Panc1 (cell line): ENCODE measurements at regions not wholly inside any gene's neighbourhood (a gene's known extent, or its start where the extent isn't known, plus 50 kb on each side); places are given as distances from the start of the nearest gene placed in this dataset.

Experiments
- POLR2AphosphoS5 ChIP-seq: IDR thresholded peaks from 2 replicates; pipeline ENCODE4 v1.6.1; 2012; ENCODE audit warnings: mild to moderate bottlenecking, low read depth, low read length, moderate library complexity
- TCF7L2 ChIP-seq: IDR thresholded peaks from 2 replicates; pipeline ENCODE4 v1.6.1; 2011; ENCODE audit warnings: mild to moderate bottlenecking, low read depth, low read length, inconsistent platforms
- TF ChIP-seq, protein P1 (sequence below): fragments of 450-650 bp; IDR thresholded peaks from 2 replicates; pipeline ENCODE4 v1.5.1; 2017; ENCODE audit warnings: mild to moderate bottlenecking

DNA sequence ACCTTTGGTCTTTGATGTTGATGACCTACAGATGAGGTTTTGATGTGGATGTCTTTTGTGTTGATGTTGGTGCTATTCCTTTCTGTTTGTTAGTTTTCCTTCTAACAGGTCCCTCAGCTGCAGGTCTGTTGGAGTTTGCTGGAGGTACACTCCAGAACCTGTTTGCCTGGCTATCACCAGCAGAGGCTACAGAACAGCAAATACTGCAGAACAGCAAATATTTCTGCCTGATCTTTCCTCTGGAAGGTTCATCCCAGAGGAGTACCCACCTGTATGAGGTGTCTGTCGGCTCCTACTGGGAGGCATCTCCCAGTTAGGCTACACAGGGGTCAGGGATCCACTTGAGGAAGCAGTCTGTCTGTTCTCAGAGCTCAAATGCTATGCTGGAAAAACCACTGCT is 694.5 kb upstream of the CDH6 start:
- TF ChIP-seq, protein P1, sequence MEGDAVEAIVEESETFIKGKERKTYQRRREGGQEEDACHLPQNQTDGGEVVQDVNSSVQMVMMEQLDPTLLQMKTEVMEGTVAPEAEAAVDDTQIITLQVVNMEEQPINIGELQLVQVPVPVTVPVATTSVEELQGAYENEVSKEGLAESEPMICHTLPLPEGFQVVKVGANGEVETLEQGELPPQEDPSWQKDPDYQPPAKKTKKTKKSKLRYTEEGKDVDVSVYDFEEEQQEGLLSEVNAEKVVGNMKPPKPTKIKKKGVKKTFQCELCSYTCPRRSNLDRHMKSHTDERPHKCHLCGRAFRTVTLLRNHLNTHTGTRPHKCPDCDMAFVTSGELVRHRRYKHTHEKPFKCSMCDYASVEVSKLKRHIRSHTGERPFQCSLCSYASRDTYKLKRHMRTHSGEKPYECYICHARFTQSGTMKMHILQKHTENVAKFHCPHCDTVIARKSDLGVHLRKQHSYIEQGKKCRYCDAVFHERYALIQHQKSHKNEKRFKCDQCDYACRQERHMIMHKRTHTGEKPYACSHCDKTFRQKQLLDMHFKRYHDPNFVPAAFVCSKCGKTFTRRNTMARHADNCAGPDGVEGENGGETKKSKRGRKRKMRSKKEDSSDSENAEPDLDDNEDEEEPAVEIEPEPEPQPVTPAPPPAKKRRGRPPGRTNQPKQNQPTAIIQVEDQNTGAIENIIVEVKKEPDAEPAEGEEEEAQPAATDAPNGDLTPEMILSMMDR, result no peak
- TF ChIP-seq TCF7L2 (no peak), POLR2AphosphoS5 (no peak)
